HUES48 (cell line): ENCODE measurements at regions not wholly inside any gene's neighbourhood (a gene's known extent, or its start where the extent isn't known, plus 50 kb on each side); places are given as distances from the start of the nearest gene placed in this dataset.

ENCODE experiments used
- H3K27ac ChIP-seq: one replicate; pipeline ENCODE4 v1.7.0; 2013; ENCODE audit warnings: low read depth, low read length, inconsistent platforms
- H3K27me3 ChIP-seq: 2 replicates; pipeline ENCODE4 v1.6.1; 2013; ENCODE audit warnings: mild to moderate bottlenecking, low read length; ENCODE audit not compliant: control insufficient read depth, insufficient read depth
- H3K36me3 ChIP-seq: 2 replicates; pipeline ENCODE4 v1.6.1; 2013; ENCODE audit warnings: low read length; ENCODE audit not compliant: control insufficient read depth, insufficient read depth
- H3K4me1 ChIP-seq: 2 replicates; pipeline ENCODE4 v1.6.1; 2013; ENCODE audit warnings: mild to moderate bottlenecking, low read length; ENCODE audit not compliant: control insufficient read depth, insufficient read depth
- H3K4me3 ChIP-seq: 2 replicates; pipeline ENCODE4 v1.5.1; 2013; ENCODE audit warnings: mild to moderate bottlenecking, low read depth, low read length
- H3K9ac ChIP-seq: 2 replicates; pipeline ENCODE4 v1.6.1; 2013; ENCODE audit warnings: mild to moderate bottlenecking, low read depth, low read length, moderate library complexity
- H3K9me3 ChIP-seq: 2 replicates; pipeline ENCODE4 v1.6.1; 2013; ENCODE audit warnings: low read length; ENCODE audit not compliant: control insufficient read depth, insufficient read depth

DNA sequence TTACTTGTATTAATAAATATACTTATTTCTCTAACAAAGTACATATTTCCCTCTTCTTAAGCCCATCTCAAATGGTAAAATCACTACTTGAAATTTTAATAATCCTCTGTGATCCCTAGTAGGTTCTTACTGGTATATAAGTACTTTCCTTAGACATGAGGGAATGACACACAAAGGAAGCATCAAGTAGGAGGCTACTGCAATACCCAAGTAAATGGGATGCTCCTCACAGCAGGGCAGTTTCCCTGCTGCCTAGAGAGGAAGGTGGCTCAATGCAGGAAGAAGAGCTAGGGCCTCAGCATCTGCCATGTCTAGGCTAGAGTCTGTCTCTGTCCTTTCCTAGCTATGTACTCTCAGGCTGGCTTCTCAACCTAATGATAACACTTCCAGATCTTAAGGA lies 122.1 kb upstream of the DIPK2B start:
- no peaks in the 10 kb centered on the region for H3K9me3 ChIP-seq
- H3K4me1 ChIP-seq, result no peaks in the 10 kb centered on the region
- H3K36me3 ChIP-seq, result no peaks in the 10 kb centered on the region
- H3K27me3 ChIP-seq, result no peaks in the 10 kb centered on the region
- H3K9ac ChIP-seq, result no peak overlapping the region
- no peak overlapping the region for H3K27ac ChIP-seq
- H3K4me3 ChIP-seq, result no peak overlapping the region

GRCh38 chrX:45322382-45322781 lies 121.7 kb upstream of the DIPK2B start:
- Histone ChIP-seq H3K9ac (no peak overlapping the region), H3K27ac (no peak overlapping the region), H3K9me3 (no peaks in the 10 kb centered on the region), H3K27me3 (no peaks in the 10 kb centered on the region), H3K4me3 (no peak overlapping the region), H3K36me3 (no peaks in the 10 kb centered on the region), H3K4me1 (no peaks in the 10 kb centered on the region)

DNA sequence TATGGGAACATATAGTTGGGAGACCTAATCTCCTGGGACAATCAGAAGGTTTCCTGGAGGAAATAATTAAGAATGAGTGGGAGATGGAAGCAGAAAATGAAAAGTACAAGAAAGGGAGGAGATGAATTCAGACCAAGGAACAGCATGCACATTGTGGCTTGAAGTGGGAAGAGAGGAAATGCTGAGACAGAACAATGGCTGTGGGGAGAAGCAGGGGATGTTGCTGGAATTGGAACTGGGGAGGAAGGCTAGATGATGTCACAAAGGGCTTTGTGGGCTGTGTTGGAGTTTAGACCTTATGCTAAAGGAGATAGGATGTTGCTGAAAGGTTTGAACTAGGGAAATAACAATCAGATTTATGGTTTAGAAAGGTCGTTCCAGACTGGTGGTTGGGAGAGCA lies 119.5 kb upstream of the DIPK2B start:
- no peaks in the 10 kb centered on the region for H3K36me3 ChIP-seq
- no peak overlapping the region for H3K4me3 ChIP-seq
- H3K9me3 ChIP-seq, result no peaks in the 10 kb centered on the region
- H3K27ac ChIP-seq, result no peak overlapping the region
- H3K27me3 ChIP-seq, result no peaks in the 10 kb centered on the region
- no peaks in the 10 kb centered on the region for H3K4me1 ChIP-seq
- no peak overlapping the region for H3K9ac ChIP-seq

GRCh38 chrX:45309801-45310200 lies 109.1 kb upstream of the DIPK2B start:
- H3K9me3 ChIP-seq, result peaks cover 10% of the 10 kb centered on the region
- H3K4me1 ChIP-seq, result no peaks in the 10 kb centered on the region
- no peaks in the 10 kb centered on the region for H3K27me3 ChIP-seq
- H3K36me3 ChIP-seq, result no peaks in the 10 kb centered on the region
- no peak overlapping the region for H3K9ac ChIP-seq
- no peak overlapping the region for H3K27ac ChIP-seq
- H3K4me3 ChIP-seq, result no peak overlapping the region

GRCh38 chrX:45309096-45309495 lies 108.4 kb upstream of the DIPK2B start:
- no peaks in the 10 kb centered on the region for H3K4me1 ChIP-seq
- H3K27me3 ChIP-seq, result no peaks in the 10 kb centered on the region
- H3K4me3 ChIP-seq, result no peak overlapping the region
- H3K36me3 ChIP-seq, result no peaks in the 10 kb centered on the region
- peaks cover 12% of the 10 kb centered on the region for H3K9me3 ChIP-seq
- H3K9ac ChIP-seq, result no peak overlapping the region
- no peak overlapping the region for H3K27ac ChIP-seq

GRCh38 chrX:45306794-45307193 lies 106.1 kb upstream of the DIPK2B start:
- no peak overlapping the region for H3K27ac ChIP-seq
- no peak overlapping the region for H3K4me3 ChIP-seq
- no peak overlapping the region for H3K9ac ChIP-seq
- no peaks in the 10 kb centered on the region for H3K27me3 ChIP-seq
- no peaks in the 10 kb centered on the region for H3K4me1 ChIP-seq
- H3K36me3 ChIP-seq, result no peaks in the 10 kb centered on the region
- peaks cover 12% of the 10 kb centered on the region for H3K9me3 ChIP-seq

DNA sequence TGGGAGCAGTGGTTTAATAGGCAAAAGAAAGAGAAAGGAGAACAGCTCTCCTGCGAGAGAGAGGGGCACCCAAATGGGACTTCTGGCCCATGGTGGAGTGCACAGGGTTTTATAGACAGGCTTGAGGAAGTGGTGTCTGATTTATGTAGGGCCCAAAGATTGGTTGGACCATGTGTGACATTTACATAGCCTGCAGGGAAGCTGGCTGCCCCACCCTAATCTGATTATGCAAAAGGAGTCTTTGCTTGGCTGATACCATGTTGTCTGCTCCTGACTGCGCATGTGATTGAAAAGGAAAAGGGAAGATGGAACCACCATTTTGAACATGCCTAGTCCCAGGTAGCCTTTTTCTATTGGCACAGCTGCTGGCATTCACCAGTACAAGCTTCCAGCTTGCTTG lies 100.0 kb upstream of the DIPK2B start:
- Histone ChIP-seq H3K9me3 (peaks cover 7% of the 10 kb centered on the region), H3K4me3 (no peak overlapping the region), H3K27ac (no peak overlapping the region), H3K36me3 (no peaks in the 10 kb centered on the region), H3K4me1 (no peaks in the 10 kb centered on the region), H3K9ac (no peak overlapping the region), H3K27me3 (no peaks in the 10 kb centered on the region)

DNA sequence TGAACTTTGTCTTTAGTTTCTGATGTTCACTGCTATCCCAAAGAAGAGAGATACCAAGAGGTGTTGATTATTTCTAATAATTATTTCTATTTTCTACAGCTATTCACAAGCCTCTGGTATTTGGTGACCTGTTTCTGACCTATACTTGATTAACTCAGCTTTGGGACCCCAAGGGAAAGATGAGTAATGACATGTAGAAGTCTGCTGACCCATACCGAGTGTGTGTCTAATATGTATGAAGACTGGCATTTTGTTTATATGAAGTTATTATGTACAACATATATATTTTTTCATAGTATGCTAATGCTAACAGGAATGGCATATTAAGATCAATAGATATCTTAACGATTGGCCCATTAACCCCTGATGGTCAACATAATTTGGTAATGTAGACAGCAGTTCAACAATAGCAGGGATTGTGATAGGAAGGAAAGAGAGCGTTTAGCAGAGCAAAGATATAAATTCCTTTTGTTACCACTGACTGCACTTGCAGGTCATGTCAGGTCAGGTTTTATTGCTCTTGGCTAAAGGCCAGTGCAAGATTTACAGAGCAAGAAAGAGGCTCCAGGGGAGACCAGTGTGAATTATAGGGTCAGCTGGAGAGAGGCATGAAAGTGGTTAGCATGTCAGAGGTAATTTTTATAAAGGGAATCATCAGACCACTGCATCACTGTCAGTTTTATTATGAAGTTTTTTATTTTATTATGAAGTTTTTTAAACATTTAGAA lies 94.7 kb upstream of the DIPK2B start:
- H3K4me3 ChIP-seq, result no peak overlapping the region
- H3K27me3 ChIP-seq, result no peaks in the 10 kb centered on the region
- no peak overlapping the region for H3K9ac ChIP-seq
- no peaks in the 10 kb centered on the region for H3K36me3 ChIP-seq
- H3K4me1 ChIP-seq, result no peaks in the 10 kb centered on the region
- no peak overlapping the region for H3K27ac ChIP-seq
- no peaks in the 10 kb centered on the region for H3K9me3 ChIP-seq

GRCh38 chrX:45274576-45274975 lies 73.9 kb upstream of the DIPK2B start:
- Histone ChIP-seq H3K4me1 (no peaks in the 10 kb centered on the region), H3K27ac (no peak overlapping the region), H3K9ac (no peak overlapping the region), H3K4me3 (no peak overlapping the region), H3K36me3 (no peaks in the 10 kb centered on the region), H3K9me3 (peaks cover 21% of the 10 kb centered on the region), H3K27me3 (no peaks in the 10 kb centered on the region)

- Histone ChIP-seq H3K27ac (no peak overlapping the region), H3K9me3 (peaks cover 5% of the 10 kb centered on the region), H3K36me3 (no peaks in the 10 kb centered on the region), H3K27me3 (no peaks in the 10 kb centered on the region), H3K9ac (no peak overlapping the region), H3K4me1 (no peaks in the 10 kb centered on the region), H3K4me3 (no peak overlapping the region)
Observed at GRCh38 chrX:45267007-45267406, 66.3 kb upstream of the DIPK2B start.

GRCh38 chrX:45266456-45266855 lies 65.8 kb upstream of the DIPK2B start:
- H3K4me1 ChIP-seq, result no peaks in the 10 kb centered on the region
- H3K27ac ChIP-seq, result no peak overlapping the region
- peaks cover 8% of the 10 kb centered on the region for H3K9me3 ChIP-seq
- H3K9ac ChIP-seq, result no peak overlapping the region
- no peak overlapping the region for H3K4me3 ChIP-seq
- H3K36me3 ChIP-seq, result no peaks in the 10 kb centered on the region
- no peaks in the 10 kb centered on the region for H3K27me3 ChIP-seq
